ENCODE measurements at regions not wholly inside any gene's neighbourhood (a gene's known extent, or its start where the extent isn't known, plus 50 kb on each side); places are given as distances from the start of the nearest gene placed in this dataset.

DNA sequence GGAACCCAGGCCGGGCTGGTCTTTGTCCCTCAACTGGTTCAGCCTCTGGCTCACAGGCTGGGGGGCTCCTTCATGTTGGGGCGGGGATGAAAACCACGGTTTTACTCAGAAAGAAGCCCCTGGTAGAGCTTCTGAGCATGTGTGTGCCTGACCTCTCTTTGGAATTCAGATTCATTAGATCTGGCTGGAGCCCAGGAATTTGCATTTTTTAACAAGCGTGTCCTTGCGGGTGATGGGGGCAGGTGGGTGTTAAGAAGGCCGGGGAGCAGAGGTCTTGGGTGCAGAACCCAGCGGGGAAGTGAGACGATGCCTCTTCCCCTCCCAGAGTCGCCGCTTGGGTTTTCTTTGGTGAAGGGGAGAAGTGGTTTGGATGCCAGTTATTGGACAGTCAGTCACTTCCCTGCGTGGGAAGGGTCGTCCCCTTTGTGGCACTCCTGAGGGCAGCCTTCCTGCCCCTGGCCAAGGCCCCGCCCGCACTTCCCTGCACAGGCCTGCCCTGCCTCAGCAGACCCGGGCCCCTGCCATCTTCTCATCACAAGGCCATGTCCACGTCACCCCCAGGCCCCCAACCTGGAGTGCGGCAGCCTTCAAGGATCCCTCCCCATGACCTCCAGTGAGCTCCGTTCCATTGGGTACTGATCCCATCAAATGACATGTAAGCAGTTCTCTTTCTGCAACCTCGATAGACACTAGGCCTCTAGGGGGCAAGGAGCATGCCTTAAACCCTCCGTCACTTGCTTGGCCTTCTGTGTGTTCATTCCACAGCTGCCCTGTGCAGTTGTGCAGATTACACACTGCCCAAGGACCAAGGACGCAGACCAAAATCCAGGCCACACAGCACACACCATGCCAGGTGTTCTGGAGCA lies 177.7 kb upstream of the CIBAR2 start:
- intact Hi-C loops (cut with micrococcal nuclease): no loop called here

DNA sequence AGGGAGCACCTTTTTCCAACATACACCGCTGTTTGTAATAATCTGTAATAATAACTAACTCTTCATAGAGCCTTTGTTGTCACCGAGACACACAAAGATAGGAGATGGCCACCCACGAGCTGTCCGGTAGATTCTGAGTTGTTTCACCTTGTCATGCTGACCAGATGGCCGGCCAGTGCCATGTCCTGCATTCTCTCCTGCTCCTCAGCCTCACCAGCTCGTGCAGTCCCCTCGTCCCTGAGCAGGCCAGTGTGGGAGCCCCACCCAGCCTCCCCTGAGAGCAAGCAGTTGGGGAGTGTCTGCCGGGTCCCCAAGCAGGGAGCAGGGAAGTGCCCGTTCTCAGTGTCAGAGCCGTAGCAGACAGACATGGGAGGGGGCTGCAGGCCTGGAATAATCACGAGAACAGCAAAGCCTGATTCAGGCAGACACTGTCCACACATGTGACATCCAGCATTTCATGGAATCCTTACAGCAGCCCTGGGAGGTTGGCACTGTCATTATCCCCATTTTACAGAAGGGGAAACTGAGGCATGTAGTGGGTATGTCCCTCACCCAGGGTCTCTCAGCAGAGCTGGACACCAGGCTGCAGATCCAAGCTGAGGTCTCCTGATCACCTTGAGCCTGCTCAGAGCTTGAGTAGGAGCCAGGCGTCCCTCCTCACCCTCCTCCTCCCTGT lies 178.5 kb upstream of the CIBAR2 start:
- intact Hi-C loops (cut with micrococcal nuclease): no loop called here

DNA sequence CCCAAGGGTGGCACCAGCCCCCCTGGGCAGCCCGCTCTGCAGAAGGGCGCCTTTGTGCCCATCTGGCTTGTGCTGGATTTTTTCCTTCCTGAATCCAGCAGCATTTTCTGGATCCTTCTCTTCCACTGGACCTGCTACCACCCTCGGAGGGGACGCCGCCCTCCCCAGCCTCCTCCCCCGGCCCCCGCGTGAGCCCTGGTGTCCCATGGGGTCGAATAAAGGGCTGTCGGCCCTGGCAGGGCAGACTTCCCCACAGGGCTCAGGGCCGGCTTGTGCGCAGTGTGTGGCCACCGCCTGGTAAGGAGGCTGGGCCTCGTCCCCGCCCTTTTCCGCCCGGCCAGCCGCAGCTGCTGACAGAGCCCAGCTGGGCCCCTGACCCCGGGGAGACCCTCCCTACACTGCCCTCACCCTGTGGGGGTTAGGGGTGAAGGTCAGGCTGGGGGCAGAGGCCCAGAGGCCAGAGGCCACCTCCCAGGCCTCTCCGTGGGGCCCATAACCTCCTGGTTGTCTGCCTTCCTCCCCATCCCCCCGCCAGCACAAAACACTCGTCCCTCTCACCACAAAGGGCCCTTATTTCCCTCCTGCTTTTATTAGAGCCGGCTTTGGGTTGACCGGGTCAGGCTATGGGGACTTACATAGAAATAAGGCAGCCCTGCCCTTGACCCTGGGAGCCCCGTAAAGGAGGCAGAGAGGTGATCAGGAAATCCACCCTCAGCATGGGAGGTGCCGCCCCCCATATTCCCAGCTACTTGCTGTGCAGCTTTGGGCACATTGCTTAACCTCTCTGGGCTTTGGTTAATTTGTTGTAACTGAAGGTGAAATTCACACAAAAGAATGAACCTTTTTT lies 179.3 kb upstream of the CIBAR2 start:
- intact Hi-C loops (cut with micrococcal nuclease): no loop called here

DNA sequence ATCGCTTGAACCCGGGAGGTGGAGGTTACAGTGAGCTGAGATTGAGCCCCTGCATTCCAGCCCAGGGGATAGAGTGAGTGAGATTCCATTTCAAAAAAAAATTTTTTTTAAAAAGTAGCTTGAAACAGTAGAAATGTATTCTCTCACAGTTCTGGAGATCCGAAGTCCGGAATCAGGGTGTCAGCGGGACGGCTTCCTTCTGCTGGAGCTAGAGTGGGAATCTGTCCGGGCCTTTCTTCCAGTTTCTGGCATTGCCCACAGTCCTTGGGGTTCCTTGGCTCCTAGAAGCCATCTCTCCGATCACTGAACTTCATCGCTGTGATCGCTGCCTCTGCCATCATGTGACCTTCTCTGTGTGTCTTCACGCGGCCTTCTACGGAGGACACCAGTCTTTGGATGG lies 181.2 kb upstream of the CIBAR2 start:
- intact Hi-C loops (cut with micrococcal nuclease): no loop called here

DNA sequence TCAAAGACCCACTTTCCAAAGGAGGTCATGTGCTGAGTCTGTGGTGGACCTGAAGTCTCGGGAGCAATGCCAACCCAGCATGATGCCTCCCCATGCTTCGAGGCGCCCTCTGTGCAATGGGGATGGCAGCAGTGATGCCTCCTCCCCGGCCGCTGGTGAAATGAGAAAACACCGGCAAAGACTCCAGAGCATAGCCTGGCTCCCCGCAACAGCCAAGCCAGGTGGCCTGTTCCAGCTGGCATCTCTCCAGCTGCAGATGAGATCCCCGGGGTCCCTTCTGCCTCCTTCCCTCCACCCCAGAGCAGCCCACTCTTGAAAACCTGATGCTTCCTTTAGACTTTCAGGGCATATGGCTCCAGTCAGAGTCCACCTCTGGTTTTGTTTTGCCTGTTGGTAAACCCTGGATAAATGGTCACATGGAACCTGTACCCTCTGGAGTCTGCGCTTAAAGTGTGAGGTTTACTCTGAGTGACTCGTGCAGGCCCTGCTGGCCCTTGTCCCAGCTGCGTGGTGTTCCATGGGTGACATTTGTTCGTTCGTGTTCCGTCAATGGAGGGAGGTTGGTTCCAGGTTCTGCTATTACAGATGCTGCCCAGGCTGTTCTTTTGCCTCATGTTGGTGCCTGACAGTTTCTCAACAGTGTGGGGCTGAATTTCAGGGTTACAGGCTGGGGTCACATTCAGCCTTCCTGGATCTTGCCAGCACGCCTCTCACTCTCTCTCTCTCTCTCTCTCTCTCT lies 181.8 kb upstream of the CIBAR2 start:
- intact Hi-C loops (cut with micrococcal nuclease): no loop called here

DNA sequence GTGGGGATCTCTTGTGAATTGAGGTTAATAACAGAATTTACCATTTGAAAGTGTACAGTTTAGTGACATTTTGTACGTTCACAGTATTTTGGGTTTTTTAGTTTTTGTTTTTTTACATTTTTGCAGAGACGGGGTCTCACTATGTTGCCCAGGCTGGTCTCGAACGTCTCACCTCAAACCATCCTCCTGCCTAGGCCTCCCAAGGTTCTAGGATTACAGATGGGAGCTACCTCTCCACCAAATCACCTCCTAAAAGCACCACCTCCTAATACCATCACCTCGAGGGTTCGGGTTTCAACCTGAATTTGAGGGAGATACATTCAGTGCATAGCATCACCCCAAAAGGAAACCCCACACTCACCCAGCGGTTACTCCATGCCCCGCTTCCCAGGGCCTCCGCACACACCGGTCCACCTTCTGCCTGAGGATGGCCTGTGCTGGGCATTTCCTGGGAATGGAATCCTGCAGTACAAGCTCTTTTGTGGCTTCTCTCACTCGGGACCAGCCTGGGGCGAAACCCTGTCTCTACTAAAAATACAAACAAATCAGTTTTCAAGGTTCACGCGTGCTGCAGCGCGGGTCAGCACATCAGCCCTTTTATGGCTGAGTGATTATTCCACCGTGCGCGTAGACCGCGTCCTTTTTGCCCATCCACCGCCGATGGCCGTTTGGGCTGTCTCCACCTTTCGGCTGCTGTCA lies 182.7 kb upstream of the CIBAR2 start:
- intact Hi-C loops (cut with micrococcal nuclease): no loop called here

DNA sequence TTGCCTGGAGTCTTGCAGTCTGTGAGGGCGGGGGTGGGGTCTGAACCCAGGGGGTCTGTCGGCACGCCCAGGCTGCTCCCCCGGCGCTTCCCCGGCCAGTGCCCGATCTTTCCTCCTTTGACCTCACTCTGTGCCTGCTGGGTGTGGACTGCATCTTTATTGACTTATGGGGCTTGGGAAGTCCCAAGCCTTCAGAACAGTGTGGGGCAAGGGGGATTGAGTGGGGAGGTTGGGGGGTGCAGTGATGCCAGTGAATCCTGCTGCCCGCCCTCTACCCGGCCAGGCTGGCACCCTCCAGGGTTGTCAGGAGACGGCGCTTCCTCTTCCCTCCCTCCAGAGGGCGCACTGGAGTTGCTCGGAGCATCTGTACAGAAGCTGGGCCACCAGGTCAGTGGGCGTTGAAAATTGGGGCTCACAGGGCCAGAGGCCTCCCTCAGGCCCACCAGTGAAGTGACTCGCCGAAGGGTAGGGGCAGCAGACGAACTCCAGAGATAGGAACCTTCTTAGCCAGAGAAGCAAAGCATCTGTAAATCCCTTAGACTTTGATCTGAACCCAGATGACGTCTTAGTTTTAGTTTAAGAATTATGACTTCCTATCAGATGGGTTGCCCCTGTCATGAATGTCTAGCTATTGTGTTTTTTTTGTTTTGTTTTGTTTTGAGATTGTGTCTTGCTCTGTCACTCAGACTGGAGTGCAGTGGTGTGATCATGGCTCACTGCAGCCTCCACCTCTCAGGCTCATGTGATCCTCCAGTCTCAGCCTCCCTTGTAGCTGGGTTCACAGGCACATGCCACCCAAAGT lies 184.8 kb upstream of the CIBAR2 start:
- intact Hi-C loops (cut with micrococcal nuclease): no loop called here

DNA sequence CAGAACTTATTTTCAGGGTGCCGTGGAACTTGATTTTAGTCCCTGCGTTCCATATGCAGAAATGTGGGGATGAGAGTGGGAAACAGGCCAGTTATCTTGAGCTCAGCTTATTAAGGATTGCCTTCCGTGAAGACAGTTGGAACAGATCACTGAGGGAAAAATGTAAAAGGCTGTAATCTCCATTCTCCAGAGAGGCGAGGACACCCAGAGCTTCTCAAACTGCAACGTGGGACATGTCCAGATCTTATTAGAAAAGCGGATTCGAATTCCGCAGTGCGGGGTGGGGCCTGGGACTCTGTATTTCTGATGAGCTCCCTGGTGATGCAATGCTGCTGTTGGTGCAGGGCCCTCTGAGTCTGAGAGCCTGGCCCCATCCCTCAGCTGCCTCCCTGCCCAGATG lies 185.6 kb upstream of the CIBAR2 start:
- intact Hi-C loops (cut with micrococcal nuclease): no loop called here

DNA sequence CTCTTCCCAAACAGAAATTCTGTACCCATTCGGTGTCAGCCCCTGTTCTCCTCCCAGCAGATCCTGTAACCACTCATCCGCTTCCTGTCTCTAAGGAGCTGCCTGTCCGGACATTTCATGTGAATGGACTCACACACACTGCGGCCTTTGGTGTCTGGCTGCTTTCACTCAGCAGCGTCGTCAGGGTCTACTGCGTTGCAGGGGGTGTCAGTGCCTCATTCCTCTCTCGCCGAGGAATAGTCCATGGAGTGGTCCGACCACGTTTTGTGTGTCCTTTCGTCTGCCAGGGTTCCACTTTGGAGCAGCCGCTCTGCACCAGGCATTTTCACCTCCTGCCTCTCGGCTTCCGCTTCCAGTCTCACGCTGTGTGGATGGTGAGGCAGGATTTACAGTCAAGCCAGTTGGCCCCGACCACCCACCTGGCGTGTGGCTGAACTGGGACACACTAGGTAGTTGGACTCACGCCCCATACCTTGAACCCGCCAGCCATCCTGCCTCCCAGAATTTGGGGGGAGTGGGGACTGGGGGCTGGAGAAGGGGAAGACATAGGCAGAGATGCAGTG lies 188.2 kb upstream of the CIBAR2 start:
- intact Hi-C loops (cut with micrococcal nuclease): loop anchor here (5.0 to 10.0 kb wide), 2 partner anchors 417 to 1254 kb away; partner anchors contain the start of gene MTHFSD

DNA sequence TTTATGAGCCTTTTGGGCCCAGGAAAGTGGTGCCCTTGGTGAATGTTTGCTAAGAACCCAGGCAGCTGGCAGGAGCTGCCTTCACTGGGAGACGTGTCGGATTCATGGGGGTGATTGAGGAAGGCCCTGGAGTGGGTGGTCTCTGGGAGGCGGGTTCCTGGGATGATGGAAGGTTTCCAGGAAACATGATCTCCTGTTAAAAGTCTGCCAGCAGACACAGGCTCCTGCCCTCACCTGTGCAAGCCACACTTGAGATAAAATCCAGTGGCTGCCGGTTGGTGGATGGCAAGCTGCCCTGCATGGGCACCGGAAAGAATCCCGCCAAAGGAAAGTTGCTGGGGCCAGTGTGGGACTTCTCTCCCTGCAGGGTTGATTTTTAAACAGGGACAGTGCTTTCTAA lies 189.0 kb upstream of the CIBAR2 start:
- intact Hi-C loops (cut with micrococcal nuclease): loop anchor here (5.0 to 10.0 kb wide), 2 partner anchors 416 to 1254 kb away; partner anchors contain the start of gene MTHFSD

DNA sequence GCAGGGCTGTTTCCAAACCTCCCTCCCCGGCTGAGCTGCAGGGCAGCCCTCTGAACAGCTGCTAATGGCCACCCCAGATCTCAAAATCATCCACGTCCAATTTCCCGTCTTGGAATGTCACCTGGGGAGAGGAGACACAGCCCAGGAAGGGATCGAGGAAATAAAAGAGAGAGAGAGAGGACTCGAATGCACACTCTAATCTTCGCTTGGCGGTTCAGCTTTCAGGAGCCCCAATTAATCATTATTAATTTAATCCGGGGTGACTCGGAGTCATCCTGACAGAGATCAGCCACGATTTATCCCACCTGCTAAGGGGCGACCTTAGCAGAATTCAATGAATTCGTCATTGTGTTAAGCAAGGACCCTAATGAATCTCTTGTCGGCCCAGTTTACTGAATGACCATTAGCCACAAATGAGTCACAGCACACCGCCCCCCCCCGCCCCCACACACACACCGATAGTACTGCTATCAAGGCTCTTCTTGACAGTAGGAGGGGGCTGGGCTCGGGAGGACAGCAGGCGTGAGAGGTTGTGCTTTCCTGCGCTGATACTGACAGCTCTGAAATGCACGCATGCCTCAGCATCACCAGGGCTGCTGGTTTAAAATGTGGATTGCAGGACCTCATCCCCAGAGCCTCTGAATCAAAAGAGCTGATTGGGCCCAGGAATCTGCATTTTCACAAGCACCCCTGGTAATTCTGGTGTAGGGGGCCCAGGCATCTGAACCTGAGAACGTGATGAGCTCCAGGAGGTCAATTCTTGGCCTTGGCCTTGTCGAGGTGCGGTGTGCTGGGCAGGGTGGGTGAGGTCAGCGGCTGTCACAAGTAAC lies 190.0 kb upstream of the CIBAR2 start:
- intact Hi-C loops (cut with micrococcal nuclease): loop anchor here (2.0 to 10.0 kb wide), 3 partner anchors 415 to 1253 kb away; partner anchors contain the start of genes COX4I1, EMC8 and MTHFSD

DNA sequence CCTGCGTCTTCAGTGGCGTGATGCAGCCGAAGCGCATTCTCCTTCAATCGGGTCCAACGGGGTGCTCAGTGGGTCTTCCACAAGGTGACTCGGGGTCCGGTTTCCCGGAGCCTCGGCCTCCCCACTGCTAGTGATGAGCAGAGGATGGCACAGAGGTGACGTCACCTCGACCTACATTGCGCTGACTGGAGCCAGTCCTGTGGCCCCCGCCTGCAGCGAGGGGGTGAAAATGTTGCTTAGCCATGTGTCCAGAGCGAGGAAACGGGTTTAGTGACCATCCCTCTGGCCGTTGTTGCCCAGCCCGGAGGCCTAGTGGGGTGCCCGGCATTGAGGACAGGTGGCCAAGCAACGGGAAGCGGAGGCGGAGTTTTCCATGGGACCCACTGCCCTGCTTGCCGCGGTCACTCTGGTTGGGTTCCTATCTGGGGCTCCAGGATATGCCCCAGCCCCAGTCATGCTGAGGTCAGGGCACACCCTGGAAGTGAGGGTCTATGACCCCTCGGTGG lies 190.6 kb upstream of the CIBAR2 start:
- intact Hi-C loops (cut with micrococcal nuclease): loop anchor here (1.0 to 10.0 kb wide), 6 partner anchors 27 to 1252 kb away; partner anchors contain the start of genes COX4I1, EMC8 and MTHFSD

DNA sequence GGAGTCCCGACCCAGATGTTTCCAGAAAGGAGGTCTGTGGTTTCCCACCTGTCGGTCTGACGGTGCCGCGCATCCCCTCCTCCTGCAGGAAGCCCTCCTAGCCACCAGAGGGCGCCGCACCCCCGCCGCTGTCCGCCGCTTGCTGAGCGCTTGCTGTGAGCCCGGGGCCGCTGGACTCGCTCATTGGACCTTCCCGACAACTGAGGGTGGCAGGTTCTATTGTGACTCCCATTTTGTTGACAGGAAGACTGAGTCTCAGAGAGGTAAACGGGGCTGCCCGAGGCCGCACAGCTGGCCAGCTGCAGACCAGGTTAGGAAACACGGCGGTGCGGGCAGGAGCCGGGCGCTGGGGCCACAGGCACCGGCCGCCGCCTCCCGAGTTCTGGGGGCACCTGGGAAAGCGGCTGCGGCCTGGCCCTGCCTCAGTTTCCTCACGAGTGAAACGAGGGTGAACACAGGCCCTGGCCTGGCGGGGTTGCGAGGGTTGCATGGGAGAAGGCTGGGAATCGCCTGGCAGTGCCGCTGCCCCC lies 191.1 kb upstream of the CIBAR2 start:
- intact Hi-C loops (cut with micrococcal nuclease): loop anchor here (1.0 to 10.0 kb wide), 6 partner anchors 27 to 1251 kb away; partner anchors contain the start of genes COX4I1, EMC8 and MTHFSD

DNA sequence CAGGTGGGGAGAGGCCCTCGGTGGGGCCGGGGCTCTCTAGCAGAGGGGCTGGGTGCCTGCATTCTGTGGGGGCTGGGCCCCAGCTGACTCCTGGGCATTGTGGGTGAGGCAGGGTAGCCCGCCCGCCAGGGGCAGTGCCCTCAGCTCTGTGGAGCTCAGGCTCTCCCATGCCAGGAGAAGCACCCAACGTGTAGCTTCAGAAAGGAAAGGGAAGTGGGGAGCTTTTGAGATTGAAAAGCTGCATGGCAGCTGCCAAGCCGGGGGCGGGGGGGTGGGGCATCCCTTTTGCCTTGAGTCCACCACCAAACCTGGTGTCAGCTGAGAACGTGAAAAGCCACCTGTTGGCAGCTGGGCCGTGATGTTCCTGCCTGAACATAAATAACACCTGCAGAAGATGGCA lies 192.1 kb upstream of the CIBAR2 start:
- intact Hi-C loops (cut with micrococcal nuclease): loop anchor here (5.0 to 10.0 kb wide), 2 partner anchors 413 to 1250 kb away; partner anchors contain the start of gene MTHFSD

DNA sequence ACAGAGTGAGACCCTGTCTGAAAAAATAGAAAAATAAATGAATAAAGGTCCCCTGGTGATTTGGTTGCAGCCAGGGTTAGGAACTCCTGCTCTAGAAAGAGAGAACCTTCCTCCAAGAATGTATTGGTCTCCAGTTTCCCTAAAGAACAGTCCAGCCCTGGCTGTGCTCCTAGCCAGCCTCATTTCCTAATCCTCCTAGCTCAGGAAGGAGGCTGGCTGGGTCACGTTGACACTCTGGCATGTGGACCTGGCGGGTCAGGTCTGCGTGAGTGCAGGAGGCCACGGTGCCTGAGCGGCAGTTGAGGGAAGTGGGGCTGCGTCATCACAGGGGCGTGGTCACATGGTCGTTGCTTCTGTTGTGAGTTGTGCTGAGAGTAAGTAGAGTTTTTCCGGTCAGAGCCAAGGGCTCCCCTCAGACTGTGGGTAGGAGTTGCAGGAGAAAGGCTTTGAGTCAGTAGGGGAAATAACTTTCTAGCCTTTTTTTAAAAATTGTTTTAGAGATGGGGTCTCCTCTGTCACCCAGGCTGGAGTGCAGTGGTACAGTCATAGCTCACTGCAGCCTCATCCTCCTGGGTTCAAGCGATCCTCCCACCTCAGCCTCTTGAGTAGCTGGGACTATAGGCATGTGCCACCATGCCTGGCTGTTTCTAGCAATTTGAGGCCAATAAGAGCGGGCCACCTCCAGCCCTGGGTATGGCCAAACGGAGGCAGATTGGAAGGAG lies 194.0 kb upstream of the CIBAR2 start:
- intact Hi-C loops (cut with micrococcal nuclease): loop anchor here (1.0 to 10.0 kb wide), 6 partner anchors 114 to 1249 kb away; partner anchors contain the start of genes GSE1, KIAA0513 and MTHFSD

DNA sequence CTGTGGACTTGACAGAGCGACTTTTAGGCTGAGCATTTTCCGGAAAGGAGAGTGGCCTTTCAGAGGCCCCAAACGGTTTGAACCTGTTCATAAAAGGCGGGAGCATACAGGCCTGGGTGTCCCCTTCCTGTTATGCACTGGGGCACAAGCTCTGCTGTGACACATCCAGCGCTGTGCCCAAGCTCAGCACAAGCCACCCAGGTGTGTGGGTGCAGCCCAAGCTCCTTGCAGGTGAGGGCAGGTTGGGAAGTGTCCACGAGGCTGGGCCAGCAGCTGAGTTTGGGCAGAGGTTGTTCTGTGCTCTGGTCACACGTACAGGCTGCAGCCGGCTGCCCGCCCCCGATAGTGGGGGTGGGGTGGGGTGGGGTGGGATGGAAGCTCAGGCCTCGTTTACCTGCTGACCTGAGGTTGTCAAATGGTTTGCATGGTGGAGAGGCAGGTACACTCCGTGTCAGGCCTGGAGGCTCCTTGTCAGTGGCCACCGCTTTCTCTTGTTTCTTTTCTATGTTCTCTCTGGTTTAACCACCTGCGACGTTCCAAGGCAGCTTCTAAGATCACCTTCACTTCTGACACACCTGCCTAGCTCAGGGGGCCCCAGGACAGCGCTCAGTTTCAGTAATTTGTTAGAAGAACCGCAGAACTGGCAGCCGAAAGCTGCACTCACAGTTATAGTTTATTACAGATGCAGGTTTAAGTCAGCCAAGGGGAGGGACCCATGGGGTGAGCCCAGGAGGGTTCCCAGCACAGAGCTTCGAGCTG lies 194.7 kb upstream of the CIBAR2 start:
- intact Hi-C loops (cut with micrococcal nuclease): loop anchor here (1.0 to 10.0 kb wide), 6 partner anchors 113 to 1248 kb away; partner anchors contain the start of genes GSE1, KIAA0513 and MTHFSD
